OCI-LY3 (cell line): ENCODE measurements at regions not wholly inside any gene's neighbourhood (a gene's known extent, or its start where the extent isn't known, plus 50 kb on each side); places are given as distances from the start of the nearest gene placed in this dataset.
"Not testable (repeated sequence)": the region's sequence is repeated elsewhere in the genome, so short reads cannot be mapped to it uniquely, and the experiment has no call there.

Source experiments
- CTCF ChIP-seq: fragments of 200-600, 300-600 bp; sonication (generic); IDR thresholded peaks from 2 replicates; pipeline ENCODE4 v1.5.1; 2014; ENCODE audit warnings: antibody characterized with exemption, low read length, low read depth
- EZH2phosphoT487 ChIP-seq: fragments of 200-600 bp; shearing (Covaris generic); IDR thresholded peaks from 2 replicates; pipeline ENCODE4 v1.6.1; 2018; ENCODE audit warnings: antibody characterized with exemption, mixed run types, low read depth

GRCh38 chr12:18840997-18841396, 103.1 kb downstream of the CAPZA3 start:
- TF ChIP-seq EZH2phosphoT487, CTCF: not testable (repeated sequence)
